ENCODE measurements at regions not wholly inside any gene's neighbourhood (a gene's known extent, or its start where the extent isn't known, plus 50 kb on each side); places are given as distances from the start of the nearest gene placed in this dataset.

GRCh38 chr3:61448378-61448777 is 113.0 kb upstream of the PTPRG start:
- no peak for DNase-seq
- no peak for ATAC-seq
- H3K4me3 ChIP-seq: no peak overlapping the region
- H3K9me3 ChIP-seq: no peaks in the 10 kb centered on the region
- intact Hi-C loops (cut with DNase I): no loop called here
- H3K4me1 ChIP-seq: no peaks in the 10 kb centered on the region
- no peaks in the 10 kb centered on the region for H3K36me3 ChIP-seq
- no peak overlapping the region for H3K27ac ChIP-seq
- 58% methylated on average over 2 of the region's 2 CpGs for WGBS (ENCODE audit: insufficient coverage, low coverage, low lambda C conversion rate, missing lambda C conversion rate)
- no peaks in the 10 kb centered on the region for H3K27me3 ChIP-seq
- TF ChIP-seq CTCF (IDR thresholded peaks at IDR 0.05) (no peak), POLR2A (IDR thresholded peaks at IDR 0.05) (no peak)

GRCh38 chr3:61449327-61450040 is 111.9 kb upstream of the PTPRG start:
- Histone ChIP-seq H3K36me3 (no peaks in the 10 kb centered on the region), H3K4me1 (no peaks in the 10 kb centered on the region), H3K27ac (no peak overlapping the region), H3K27me3 (no peaks in the 10 kb centered on the region), H3K9me3 (no peaks in the 10 kb centered on the region), H3K4me3 (no peak overlapping the region)
- DNase-seq (no peak), ATAC-seq (peak in 2 of 4 donors; percentile 17 to 48)
- 43% methylated on average over 3 of the region's 3 CpGs for WGBS (ENCODE audit: insufficient coverage, low coverage, low lambda C conversion rate, missing lambda C conversion rate)
- intact Hi-C loops (cut with DNase I): no loop called here
- TF ChIP-seq CTCF (IDR thresholded peaks at IDR 0.05) (no peak), POLR2A (IDR thresholded peaks at IDR 0.05) (no peak)

- DNase-seq (no peak), ATAC-seq (no peak)
- no peaks in the 10 kb centered on the region for H3K4me1 ChIP-seq
- no peak overlapping the region for H3K27ac ChIP-seq
- no peak for TF ChIP-seq CTCF (IDR thresholded peaks at IDR 0.05)
- no peak for TF ChIP-seq POLR2A (IDR thresholded peaks at IDR 0.05)
- H3K27me3 ChIP-seq: no peaks in the 10 kb centered on the region
- intact Hi-C loops (cut with DNase I): no loop called here
- WGBS (ENCODE audit: insufficient coverage, low coverage, low lambda C conversion rate, missing lambda C conversion rate): 76% methylated on average over 2 of the region's 2 CpGs
- no peaks in the 10 kb centered on the region for H3K9me3 ChIP-seq
- no peak overlapping the region for H3K4me3 ChIP-seq
- no peaks in the 10 kb centered on the region for H3K36me3 ChIP-seq
These were observed 110.5 kb upstream of the PTPRG start for GRCh38 chr3:61450866-61451265.

GRCh38 chr3:61451841-61452240 is 109.5 kb upstream of the PTPRG start:
- H3K27me3 ChIP-seq: no peaks in the 10 kb centered on the region
- TF ChIP-seq CTCF (IDR thresholded peaks at IDR 0.05) (no peak), POLR2A (IDR thresholded peaks at IDR 0.05) (no peak)
- ATAC-seq (no peak), DNase-seq (no peak)
- intact Hi-C loops (cut with DNase I): no loop called here
- no peak overlapping the region for H3K4me3 ChIP-seq
- H3K9me3 ChIP-seq: no peaks in the 10 kb centered on the region
- H3K4me1 ChIP-seq: no peaks in the 10 kb centered on the region
- 95% methylated on average over 4 of the region's 4 CpGs for WGBS (ENCODE audit: insufficient coverage, low coverage, low lambda C conversion rate, missing lambda C conversion rate)
- no peaks in the 10 kb centered on the region for H3K36me3 ChIP-seq
- H3K27ac ChIP-seq: no peak overlapping the region

Data from right lobe of liver (tissue), 6 donors.